K562 (cell line): ENCODE measurements at regions not wholly inside any gene's neighbourhood (a gene's known extent, or its start where the extent isn't known, plus 50 kb on each side); places are given as distances from the start of the nearest gene placed in this dataset.

Experiments
- ATAC-seq: fragments of 200-7000 bp; cut with Tn5 transposase; 3 replicates; pipeline ENCODE4 v1.9.1; 2020; ENCODE audit warnings: moderate library complexity
- BruUV-seq: library from RNA; stranded (reverse); fragments of 400-500 nt; replicated peaks from 2 replicates; lab custom pipeline; 2021; lab: Mats Ljungman, UMichigan
- CTCF ChIA-PET: fragments of 300-600 bp; formaldehyde crosslinking; extraction: SDS; loops from one replicate; lab custom pipeline; 2021; ENCODE audit warnings: low intra/inter-chr PET ratio; lab: Yijun Ruan, JAX
- POLR2A ChIA-PET: fragments of 300-600, 350-650 bp; sonication (Branson Sonifier 250); formaldehyde crosslinking; extraction: SDS; loops from one replicate; lab custom pipeline; 2021; ENCODE audit warnings: antibody characterized with exemption, inconsistent platforms; lab: Yijun Ruan, JAX
- DNase-seq, 4 experiments: peaks; one replicate each; pipeline versions ENCODE4 v3.0.0 to v3.0.0-alpha.2; 2011 to 2018; ENCODE audit warnings: low spot score in 3 of 4, mixed read lengths in 3 of 4; ENCODE audit errors: extremely low read depth in 1 of 4
- FAIRE-seq: peaks from 2 replicates; lab custom pipeline; 2011; peaks lifted over from hg19 to GRCh38; lab: Jason Lieb, UNC
- H2AFZ ChIP-seq: 2 replicates; pipeline ENCODE4 v1.6.0; 2011; ENCODE audit warnings: low read depth, low read length, control low read depth, inconsistent platforms
- H3K27ac ChIP-seq: fragments of 200-600 bp; 3 replicates; pipeline ENCODE4 v1.8.0; 2011; ENCODE audit warnings: low read depth, mild to moderate bottlenecking, control low read depth, inconsistent platforms, low read length, moderate library complexity, mixed read lengths; ENCODE audit errors: extremely low read depth
- H3K27me3 ChIP-seq, 2 experiments: fragments of 300-600 bp in 1 of 2; 2 replicates in 1 of 2; 3 replicates in 1 of 2; pipeline versions ENCODE4 v1.6.0 to v1.8.0; 2011; ENCODE audit warnings: inconsistent platforms in 2 of 2, low read length in 2 of 2, mild to moderate bottlenecking in 1 of 2, mixed read lengths in 1 of 2, moderate library complexity in 1 of 2; ENCODE audit not compliant: control insufficient read depth in 2 of 2, insufficient read depth in 2 of 2
- H3K36me3 ChIP-seq: fragments of 300-600 bp; 3 replicates; pipeline ENCODE4 v1.8.0; 2011; ENCODE audit warnings: mild to moderate bottlenecking, low read length, inconsistent platforms; ENCODE audit not compliant: control insufficient read depth, insufficient read depth
- H3K4me1 ChIP-seq, 2 experiments: fragments of 200-600 bp in 1 of 2; replicated peaks in 1 of 2; 2 replicates in 1 of 2; 3 replicates in 1 of 2; pipeline versions ENCODE4 v1.5.1 to v1.8.0; 2011; ENCODE audit warnings: inconsistent platforms in 2 of 2, low read length in 2 of 2, mild to moderate bottlenecking in 1 of 2, mixed read lengths in 1 of 2, moderate library complexity in 1 of 2; ENCODE audit not compliant: control insufficient read depth in 2 of 2, insufficient read depth in 2 of 2
- H3K4me2 ChIP-seq: 2 replicates; pipeline ENCODE4 v1.6.1; 2011; ENCODE audit warnings: low read length, control low read depth, inconsistent platforms, mixed read lengths; ENCODE audit not compliant: insufficient read depth
- H3K4me3 ChIP-seq: fragments of 200-600 bp; sonication (generic), shearing (Covaris generic); 2 replicates; pipeline ENCODE4 v1.5.1; 2016; ENCODE audit warnings: control low read depth, inconsistent platforms
- H3K79me2 ChIP-seq: fragments of 200-600 bp; 3 replicates; pipeline ENCODE4 v1.8.0; 2011; ENCODE audit warnings: low read length, inconsistent platforms; ENCODE audit not compliant: control insufficient read depth, insufficient read depth
- H3K9ac ChIP-seq, 2 experiments: 2 replicates each; pipeline versions ENCODE4 v1.6.0 to v1.6.1; 2011; ENCODE audit warnings: low read depth in 2 of 2, low read length in 2 of 2, control low read depth in 1 of 2, inconsistent platforms in 1 of 2, mild to moderate bottlenecking in 1 of 2, mixed read lengths in 1 of 2; ENCODE audit not compliant: insufficient read depth in 1 of 2
- H3K9me1 ChIP-seq: one replicate; pipeline ENCODE4 v1.6.0; 2011; ENCODE audit warnings: inconsistent platforms, mild to moderate bottlenecking, low read length, moderate library complexity; ENCODE audit not compliant: control insufficient read depth, insufficient read depth
- H3K9me3 ChIP-seq: replicated peaks from 2 replicates; pipeline ENCODE4 v1.5.1; 2011; ENCODE audit warnings: low read depth, low read length, inconsistent platforms; ENCODE audit not compliant: control insufficient read depth, insufficient read depth
- H4K20me1 ChIP-seq: replicated peaks from 2 replicates; pipeline ENCODE4 v1.6.1; 2011; ENCODE audit warnings: low read length, inconsistent platforms, mixed read lengths; ENCODE audit not compliant: control insufficient read depth, insufficient read depth
- ESRRB ChIP-seq: fragments of 250-450 bp; sonication (Bioruptor Pico); IDR thresholded peaks from 2 replicates; pipeline ENCODE4 v1.5.0; 2020; ENCODE audit warnings: mild to moderate bottlenecking, moderate library complexity, borderline replicate concordance
- MCM3 ChIP-seq: fragments of 450-650 bp; IDR thresholded peaks from 2 replicates; pipeline ENCODE4 v1.6.1; 2016
- SMARCA5 ChIP-seq: fragments of 450-650 bp; IDR thresholded peaks from 2 replicates; pipeline ENCODE4 v1.6.1; 2016
- XRCC4 ChIP-seq: IDR thresholded peaks from one replicate; pipeline ENCODE4 v1.6.1; 2011; ENCODE audit not compliant: insufficient read depth, insufficient read length; ENCODE audit errors: extremely low read depth
- WGBS: fragments of 100-300 bp; shearing (Covaris generic); methylation state at CpG from one replicate; pipeline ENCODE4 v1.1.6; 2016; ENCODE audit warnings: low coverage, mixed read lengths; ENCODE audit not compliant: insufficient coverage; ENCODE audit errors: missing lambda C conversion rate; 5-methylcytosine and 5-hydroxymethylcytosine counted together
- in situ Hi-C: fragments of 300-500 bp; cut with MboI; formaldehyde crosslinking; loops from 4 replicates; pipeline ENCODE4 v1.15.0; 2018; ENCODE audit warnings: inconsistent platforms, mixed read lengths
- intact Hi-C: fragments of 100-400 bp; cut with micrococcal nuclease; formaldehyde crosslinking; loops from 2 replicates; pipeline ENCODE4 v1.14.2; 2022
- TF ChIP-seq, protein P1 (sequence below): fragments of 250-450 bp; sonication (Bioruptor Pico); IDR thresholded peaks from 2 replicates; pipeline ENCODE4 v1.5.0; 2021; ENCODE audit warnings: mild to moderate bottlenecking, moderate library complexity

DNA sequence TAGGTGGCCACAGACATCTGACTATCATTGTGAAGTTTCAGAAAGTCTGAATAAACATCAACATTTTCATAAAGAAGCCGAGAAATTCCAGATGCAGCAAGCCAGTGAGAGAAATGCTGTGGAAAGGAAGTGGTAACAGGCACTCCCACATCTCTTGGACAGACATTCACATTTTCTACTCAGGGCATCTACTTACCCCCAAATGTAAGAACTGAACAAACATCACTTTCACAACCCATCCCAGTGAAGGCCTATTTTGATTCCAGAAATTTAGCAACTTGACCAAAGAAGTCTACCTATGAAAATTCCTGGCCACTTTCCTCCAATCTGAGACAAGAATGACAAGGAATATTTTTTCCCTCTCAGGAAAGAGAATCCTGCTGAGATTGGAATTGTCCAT is 224.8 kb upstream of the DCBLD2 start:
- TF ChIP-seq, protein P1, sequence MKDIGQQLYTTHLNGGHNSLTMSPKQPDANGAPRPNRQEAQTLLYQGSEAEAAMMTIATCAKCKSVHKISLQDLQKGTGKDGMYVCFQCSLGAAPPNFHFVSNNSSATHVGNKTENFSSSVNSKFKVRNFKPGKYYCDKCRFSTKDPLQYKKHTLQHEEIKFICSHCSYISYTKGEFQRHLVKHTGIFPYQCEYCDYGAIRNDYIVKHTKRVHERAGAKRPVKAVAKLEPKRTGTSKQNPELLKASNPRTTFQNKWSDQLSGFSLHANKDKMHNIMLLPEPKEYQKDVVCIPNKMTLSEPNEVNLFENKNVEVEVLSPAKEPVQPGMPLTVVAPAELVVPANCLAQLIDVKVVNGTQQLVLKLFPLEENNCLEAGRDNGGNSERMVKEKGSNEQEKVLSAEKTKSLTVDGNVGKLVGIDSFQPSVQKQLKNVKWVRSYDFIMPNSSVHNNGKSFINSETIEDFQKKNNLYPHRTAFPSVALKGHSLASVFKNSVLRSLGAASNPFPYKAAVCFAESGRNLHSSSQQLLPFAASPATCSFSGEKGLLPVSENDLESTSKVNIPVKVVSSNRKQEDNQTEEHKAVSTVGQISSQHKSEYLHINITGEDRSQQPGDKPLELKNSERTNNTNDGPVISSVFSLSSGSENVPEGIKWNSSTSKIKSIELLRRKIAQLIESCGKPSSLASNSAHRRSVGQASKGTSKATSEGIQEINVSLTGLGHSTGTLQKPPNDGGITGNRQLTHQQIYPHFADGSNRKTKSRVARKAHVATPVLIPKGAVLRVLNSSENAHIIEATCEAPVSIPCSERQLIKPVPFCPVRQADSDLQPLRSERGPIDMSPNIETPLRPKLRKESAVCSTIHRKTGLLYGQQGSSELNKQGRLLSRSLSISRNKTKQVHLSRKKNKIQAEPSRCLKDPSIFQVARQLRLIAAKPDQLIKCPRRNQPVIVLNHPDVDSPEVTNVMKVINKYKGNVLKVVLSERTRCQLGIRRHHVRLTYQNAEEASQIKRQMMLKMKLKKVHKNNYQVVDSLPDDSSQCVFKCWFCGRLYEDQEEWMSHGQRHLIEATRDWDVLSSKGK (CRISPR knock-in tag), result no peak
- TF ChIP-seq MCM3 (no peak), SMARCA5 (no peak), XRCC4 (no peak), ESRRB (no peak)
- H3K9ac ChIP-seq, result no peak overlapping the region
- H3K36me3 ChIP-seq, result no peaks in the 10 kb centered on the region
- H3K4me1 ChIP-seq, result no peaks in the 10 kb centered on the region
- intact Hi-C loops, result no loop called here
- in situ Hi-C loops, result no loop called here
- POLR2A ChIA-PET, result no interaction called here
- H3K4me3 ChIP-seq, result no peak overlapping the region
- FAIRE-seq (no peak), DNase-seq (no peak), ATAC-seq (no peak)
- CTCF ChIA-PET, result no interaction called here
- no peak overlapping the region for H3K4me2 ChIP-seq
- H3K27me3 ChIP-seq, result no peaks in the 10 kb centered on the region
- no peak overlapping the region for H3K27ac ChIP-seq
- no peaks in the 10 kb centered on the region for H4K20me1 ChIP-seq
- H3K79me2 ChIP-seq, result no peaks in the 10 kb centered on the region
- no peaks in the 10 kb centered on the region for H3K9me3 ChIP-seq
- 0% methylated on average over 1 of the region's 1 CpG for WGBS
- H3K9me1 ChIP-seq, result no peaks in the 10 kb centered on the region
- no peak overlapping the region for H2AFZ ChIP-seq
- no TSS peak for BruUV-seq
